SU-DHL-6 (cell line): ENCODE measurements at regions not wholly inside any gene's neighbourhood (a gene's known extent, or its start where the extent isn't known, plus 50 kb on each side); places are given as distances from the start of the nearest gene placed in this dataset.

ENCODE experiments used
- H2AFZ ChIP-seq: fragments of 200-600 bp; sonication (generic); 2 replicates; pipeline ENCODE4 v1.6.1; 2014; ENCODE audit warnings: low read depth, mild to moderate bottlenecking, moderate library complexity, mixed read lengths, antibody characterized with exemption, low read length; ENCODE audit not compliant: severe bottlenecking
- H3F3A ChIP-seq: fragments of 200-600 bp; shearing (Covaris generic); 2 replicates; pipeline ENCODE4 v1.6.0; 2016; ENCODE audit warnings: antibody characterized with exemption, mild to moderate bottlenecking; ENCODE audit not compliant: insufficient read depth
- H3K27ac ChIP-seq: fragments of 200-600 bp; sonication (generic); 2 replicates; pipeline ENCODE4 v1.5.1; 2016; ENCODE audit warnings: low read depth, mild to moderate bottlenecking, low read length, moderate library complexity, mixed read lengths
- H3K27me3 ChIP-seq: fragments of 200-600 bp; sonication (generic), shearing (Covaris generic); 2 replicates; pipeline ENCODE4 v1.6.0; 2014; ENCODE audit warnings: mild to moderate bottlenecking, low read length
- H3K36me3 ChIP-seq: fragments of 200-600 bp; sonication (generic); 2 replicates; pipeline ENCODE4 v1.6.1; 2014; ENCODE audit warnings: mild to moderate bottlenecking, low read length, mixed read lengths
- H3K4me2 ChIP-seq: fragments of 300-600, 200-600 bp; shearing (Covaris generic), sonication (generic); 2 replicates; pipeline ENCODE4 v1.6.0; 2014; ENCODE audit warnings: low read length, low read depth, mild to moderate bottlenecking; ENCODE audit not compliant: poor library complexity, severe bottlenecking
- H3K4me3 ChIP-seq: fragments of 200-600 bp; sonication (generic); 2 replicates; pipeline ENCODE4 v1.5.1; 2014; ENCODE audit warnings: antibody characterized with exemption, low read length, mild to moderate bottlenecking, mixed read lengths; ENCODE audit not compliant: insufficient read depth, poor library complexity, severe bottlenecking
- H3K79me2 ChIP-seq: fragments of 200-600 bp; sonication (generic); 2 replicates; pipeline ENCODE4 v1.6.1; 2014; ENCODE audit warnings: mild to moderate bottlenecking, low read length, moderate library complexity; ENCODE audit not compliant: insufficient read depth
- H3K9ac ChIP-seq: fragments of 200-600 bp; sonication (generic); 2 replicates; pipeline ENCODE4 v1.7.0; 2014; ENCODE audit warnings: mild to moderate bottlenecking, low read length
- H3K9me2 ChIP-seq: fragments of 200-600 bp; sonication (generic); replicated peaks from 2 replicates; pipeline ENCODE4 v1.6.1; 2014; ENCODE audit warnings: low read length; ENCODE audit not compliant: insufficient read depth
- H3K9me3 ChIP-seq: fragments of 200-600 bp; sonication (generic); 2 replicates; pipeline ENCODE4 v1.6.1; 2014; ENCODE audit warnings: low read length, mixed read lengths; ENCODE audit not compliant: insufficient read depth
- H4K20me1 ChIP-seq: fragments of 200-600 bp; sonication (generic); 2 replicates; pipeline ENCODE4 v1.6.1; 2014; ENCODE audit warnings: low read depth, mild to moderate bottlenecking, antibody characterized with exemption, low read length, moderate library complexity, mixed read lengths
- EZH2phosphoT487 ChIP-seq: fragments of 200-600 bp; sonication (generic), shearing (Covaris generic); conservative IDR thresholded peaks from 2 replicates; pipeline ENCODE4 v1.6.1; 2018; ENCODE audit warnings: mild to moderate bottlenecking, antibody characterized with exemption, low read length, moderate library complexity, mixed read lengths
- TF ChIP-seq, protein P1 (sequence below): fragments of 200-600 bp; sonication (generic); IDR thresholded peaks from one replicate; pipeline ENCODE4 v1.5.1; 2017; ENCODE audit warnings: antibody characterized with exemption, mild to moderate bottlenecking, low read length, moderate library complexity; ENCODE audit not compliant: insufficient read depth, poor library complexity, severe bottlenecking

DNA sequence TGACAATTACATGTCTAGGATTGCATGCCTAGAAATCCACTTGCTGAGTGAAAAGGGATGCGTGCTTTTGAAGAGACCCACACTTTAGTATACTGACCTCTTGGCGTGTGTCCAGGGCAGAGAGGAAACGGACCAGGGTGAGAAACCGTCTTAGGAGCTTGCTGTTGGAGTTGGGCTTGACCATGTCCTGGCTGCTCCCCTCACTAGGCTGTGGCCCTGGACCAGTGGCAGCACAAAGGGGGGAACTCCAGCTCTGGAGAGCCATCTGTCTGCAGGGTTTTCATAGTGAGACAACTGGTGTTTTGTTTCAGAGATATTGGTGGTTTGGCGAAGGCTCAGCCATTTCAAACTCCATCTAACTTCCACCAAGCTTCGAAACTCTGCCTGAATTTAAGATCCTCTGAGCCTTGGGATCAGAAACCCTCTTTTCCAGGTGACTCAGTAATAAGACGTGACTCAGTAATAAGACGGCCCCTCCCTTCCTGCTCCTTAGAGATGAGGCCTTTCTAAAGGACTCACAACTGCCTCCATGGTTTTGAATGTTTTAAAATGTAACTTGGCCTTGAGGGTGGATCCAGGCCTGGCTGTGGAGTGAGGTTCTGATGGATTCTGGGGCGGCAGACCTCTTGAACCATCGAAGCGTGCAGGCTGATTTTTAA, 165.8 kb downstream of the MELK start:
- no peak overlapping the region for H3K9ac ChIP-seq
- H3K4me2 ChIP-seq: no peak overlapping the region
- TF ChIP-seq, protein P1, sequence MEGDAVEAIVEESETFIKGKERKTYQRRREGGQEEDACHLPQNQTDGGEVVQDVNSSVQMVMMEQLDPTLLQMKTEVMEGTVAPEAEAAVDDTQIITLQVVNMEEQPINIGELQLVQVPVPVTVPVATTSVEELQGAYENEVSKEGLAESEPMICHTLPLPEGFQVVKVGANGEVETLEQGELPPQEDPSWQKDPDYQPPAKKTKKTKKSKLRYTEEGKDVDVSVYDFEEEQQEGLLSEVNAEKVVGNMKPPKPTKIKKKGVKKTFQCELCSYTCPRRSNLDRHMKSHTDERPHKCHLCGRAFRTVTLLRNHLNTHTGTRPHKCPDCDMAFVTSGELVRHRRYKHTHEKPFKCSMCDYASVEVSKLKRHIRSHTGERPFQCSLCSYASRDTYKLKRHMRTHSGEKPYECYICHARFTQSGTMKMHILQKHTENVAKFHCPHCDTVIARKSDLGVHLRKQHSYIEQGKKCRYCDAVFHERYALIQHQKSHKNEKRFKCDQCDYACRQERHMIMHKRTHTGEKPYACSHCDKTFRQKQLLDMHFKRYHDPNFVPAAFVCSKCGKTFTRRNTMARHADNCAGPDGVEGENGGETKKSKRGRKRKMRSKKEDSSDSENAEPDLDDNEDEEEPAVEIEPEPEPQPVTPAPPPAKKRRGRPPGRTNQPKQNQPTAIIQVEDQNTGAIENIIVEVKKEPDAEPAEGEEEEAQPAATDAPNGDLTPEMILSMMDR: no peak
- no peak for TF ChIP-seq EZH2phosphoT487
- no peak overlapping the region for H3K4me3 ChIP-seq
- H3F3A ChIP-seq: no peaks in the 10 kb centered on the region
- no peaks in the 10 kb centered on the region for H3K79me2 ChIP-seq
- no peak overlapping the region for H2AFZ ChIP-seq
- no peaks in the 10 kb centered on the region for H3K36me3 ChIP-seq
- no peak overlapping the region for H3K27ac ChIP-seq
- H4K20me1 ChIP-seq: no peaks in the 10 kb centered on the region
- no peaks in the 10 kb centered on the region for H3K9me3 ChIP-seq
- H3K27me3 ChIP-seq: no peaks in the 10 kb centered on the region
- no peaks in the 10 kb centered on the region for H3K9me2 ChIP-seq

DNA sequence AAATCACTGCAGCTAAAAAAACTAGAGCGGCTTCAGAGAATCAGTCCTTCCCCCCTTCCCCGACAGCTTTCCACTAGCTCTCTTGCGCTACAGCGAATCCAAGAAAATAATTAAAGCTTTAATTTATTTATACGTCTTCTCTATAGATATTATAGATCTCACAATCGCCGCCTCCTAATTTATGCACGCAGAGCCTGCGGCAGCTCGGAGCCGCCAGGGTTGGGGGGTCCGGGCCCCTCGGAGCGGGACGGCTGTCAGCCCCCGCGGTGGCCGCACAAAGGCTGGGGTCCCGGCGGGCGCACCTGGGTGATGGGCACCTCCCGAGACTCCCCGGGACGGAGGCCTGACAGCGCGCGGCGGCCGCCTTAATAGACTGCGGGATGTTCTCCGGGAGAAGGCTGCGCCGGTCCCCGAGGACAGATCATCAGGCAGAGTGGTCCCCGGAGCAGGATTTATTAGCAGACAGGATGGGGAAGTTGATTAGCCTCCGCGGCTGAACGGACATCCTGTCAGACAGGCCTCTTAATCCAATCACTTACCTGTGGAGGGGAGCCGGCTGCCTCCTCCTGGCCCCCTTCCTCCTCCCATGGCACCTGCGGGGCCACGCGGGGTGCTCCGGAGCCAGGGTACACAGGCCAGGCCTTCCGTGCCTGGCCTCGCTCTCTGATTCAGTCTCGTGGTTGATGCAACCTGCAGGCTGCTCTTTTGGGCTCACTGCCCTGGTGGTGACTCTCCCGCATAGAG, 166.8 kb downstream of the MELK start:
- TF ChIP-seq, protein P1: no peak
- TF ChIP-seq EZH2phosphoT487: no peak
- Histone ChIP-seq H3K9ac (no peak overlapping the region), H3K4me3 (no peak overlapping the region)

DNA sequence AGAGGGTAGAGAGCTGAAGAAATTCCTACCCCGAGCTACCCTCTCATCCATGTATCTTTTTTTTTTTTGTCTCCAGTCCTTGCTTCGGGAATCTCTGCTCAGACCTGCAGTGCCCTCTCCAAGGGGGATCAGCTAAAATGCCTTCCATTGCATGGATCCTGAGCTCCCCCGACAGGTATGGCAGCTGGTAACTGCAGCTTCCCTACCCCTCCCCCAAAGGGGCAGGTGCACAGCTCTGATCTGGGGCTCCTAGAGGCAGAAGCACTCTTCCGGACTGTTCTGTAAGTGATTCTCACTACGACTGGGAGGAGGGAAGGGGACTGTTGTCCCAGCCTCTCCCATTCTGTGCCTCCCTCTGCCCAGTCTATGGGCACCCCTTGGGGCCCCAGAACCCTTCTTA, 169.6 kb downstream of the MELK start:
- H3K9ac ChIP-seq: no peak overlapping the region
- H3K4me2 ChIP-seq: no peak overlapping the region
- no peaks in the 10 kb centered on the region for H3K27me3 ChIP-seq

More for the DNA sequence above, 166.8 kb downstream of the MELK start:
- Histone ChIP-seq H3F3A (no peaks in the 10 kb centered on the region), H3K4me2 (no peak overlapping the region), H3K9me3 (no peaks in the 10 kb centered on the region), H3K79me2 (no peaks in the 10 kb centered on the region), H3K27ac (no peak overlapping the region), H4K20me1 (no peaks in the 10 kb centered on the region), H3K36me3 (no peaks in the 10 kb centered on the region), H2AFZ (no peak overlapping the region), H3K9me2 (no peaks in the 10 kb centered on the region), H3K27me3 (no peaks in the 10 kb centered on the region)

More for the DNA sequence above, 169.6 kb downstream of the MELK start:
- Histone ChIP-seq H3K4me3 (no peak overlapping the region), H3K36me3 (no peaks in the 10 kb centered on the region), H3K9me2 (no peaks in the 10 kb centered on the region), H3K9me3 (no peaks in the 10 kb centered on the region), H3K27ac (no peak overlapping the region), H2AFZ (no peak overlapping the region), H3F3A (no peaks in the 10 kb centered on the region), H3K79me2 (no peaks in the 10 kb centered on the region), H4K20me1 (no peaks in the 10 kb centered on the region)
- TF ChIP-seq, protein P1: no peak
- no peak for TF ChIP-seq EZH2phosphoT487
